ENCODE measurements at regions not wholly inside any gene's neighbourhood (a gene's known extent, or its start where the extent isn't known, plus 50 kb on each side); places are given as distances from the start of the nearest gene placed in this dataset.

DNA sequence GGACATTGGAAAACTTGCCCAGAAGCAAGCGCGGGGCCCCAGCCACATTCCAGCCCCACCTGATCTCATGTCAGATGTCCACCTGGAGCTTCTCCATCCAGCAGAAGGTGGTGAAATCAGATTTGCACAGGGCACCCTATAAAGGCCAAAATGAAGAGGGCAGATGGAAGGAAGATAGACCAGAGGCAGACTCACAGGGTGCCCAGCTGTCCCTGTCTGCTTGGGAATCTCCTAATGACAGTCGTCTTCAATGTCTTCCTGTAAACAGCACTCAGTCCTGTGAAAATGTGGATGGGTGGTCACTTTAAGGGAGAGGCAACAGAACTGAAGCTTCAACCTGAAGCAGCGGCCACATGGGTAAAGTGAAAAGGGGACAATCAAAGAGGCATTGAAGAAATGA, 607.5 kb downstream of the IRX1 start:
- no peaks in the 10 kb centered on the region for H3K9me3 Mint-ChIP-seq
- H3K27ac Mint-ChIP-seq (ENCODE audit: unreplicated experiment), result no peak overlapping the region
- H3K4me3 Mint-ChIP-seq, result no peak overlapping the region
- no peak for DNase-seq (ENCODE audit: low read depth, low spot score)
- H3K4me1 Mint-ChIP-seq, result peaks cover 41% of the 10 kb centered on the region
- no peak for TF ChIP-seq CTCF (conservative IDR thresholded peaks at IDR 0.05)
- no peaks in the 10 kb centered on the region for H3K27me3 Mint-ChIP-seq (ENCODE audit: low read depth)
- H3K36me3 Mint-ChIP-seq (ENCODE audit: low read depth), result no peaks in the 10 kb centered on the region

- H3K4me1 Mint-ChIP-seq, result peaks cover 33% of the 10 kb centered on the region
- H3K4me3 Mint-ChIP-seq, result no peak overlapping the region
- no peak for DNase-seq (ENCODE audit: low read depth, low spot score)
- H3K27ac Mint-ChIP-seq (ENCODE audit: unreplicated experiment), result no peak overlapping the region
- no peaks in the 10 kb centered on the region for H3K36me3 Mint-ChIP-seq (ENCODE audit: low read depth)
- H3K27me3 Mint-ChIP-seq (ENCODE audit: low read depth), result no peaks in the 10 kb centered on the region
- TF ChIP-seq CTCF (conservative IDR thresholded peaks at IDR 0.05), result no peak
- H3K9me3 Mint-ChIP-seq, result peaks cover 3% of the 10 kb centered on the region
Measured at GRCh38 chr5:4204276-4205141, 608.9 kb downstream of the IRX1 start.

DNA sequence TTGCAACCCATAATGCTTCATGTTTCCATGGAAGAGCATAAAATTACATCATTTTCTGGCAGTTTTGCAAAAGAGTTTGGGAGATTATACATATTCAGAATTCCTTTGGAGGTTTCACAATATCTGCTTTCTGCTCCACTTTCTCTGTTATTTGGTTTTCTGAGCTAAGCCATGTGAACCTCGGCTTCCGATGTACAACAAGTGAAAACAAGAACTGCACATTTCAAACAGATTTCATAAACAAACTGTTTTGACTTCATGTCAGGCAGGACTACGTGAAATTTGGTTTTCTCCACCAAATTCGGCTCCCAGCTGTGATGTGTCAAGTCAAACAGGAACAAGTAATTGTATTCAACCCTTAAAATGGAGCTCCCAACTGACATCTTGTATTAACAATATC, 609.8 kb downstream of the IRX1 start:
- peaks cover 9% of the 10 kb centered on the region for H3K9me3 Mint-ChIP-seq
- H3K27me3 Mint-ChIP-seq (ENCODE audit: low read depth), result no peaks in the 10 kb centered on the region
- no peak overlapping the region for H3K4me3 Mint-ChIP-seq
- no peaks in the 10 kb centered on the region for H3K36me3 Mint-ChIP-seq (ENCODE audit: low read depth)
- TF ChIP-seq CTCF (conservative IDR thresholded peaks at IDR 0.05), result no peak
- DNase-seq (ENCODE audit: low read depth, low spot score), result no peak
- H3K4me1 Mint-ChIP-seq, result peaks cover 33% of the 10 kb centered on the region
- H3K27ac Mint-ChIP-seq (ENCODE audit: unreplicated experiment), result no peak overlapping the region

DNA sequence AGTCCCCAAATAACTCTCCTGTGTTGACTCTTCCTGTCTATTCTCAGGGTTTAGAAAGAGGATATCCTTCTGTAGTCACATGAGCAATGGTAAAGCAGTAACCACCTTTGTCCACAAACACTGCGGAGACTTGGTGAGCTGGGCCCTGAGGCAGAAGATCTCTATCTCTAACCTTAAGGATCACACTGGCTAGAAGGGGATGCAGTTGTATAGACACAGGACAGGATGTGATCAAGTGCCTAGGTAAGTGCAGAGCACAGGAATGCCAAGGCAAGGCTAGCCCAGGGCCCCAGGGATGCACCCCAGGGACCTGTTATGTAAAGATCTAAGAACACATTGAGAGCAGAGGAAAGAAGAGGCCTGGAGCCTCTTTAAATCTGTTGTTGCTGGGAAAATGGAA, 610.5 kb downstream of the IRX1 start:
- H3K4me1 Mint-ChIP-seq, result peaks cover 33% of the 10 kb centered on the region
- no peaks in the 10 kb centered on the region for H3K36me3 Mint-ChIP-seq (ENCODE audit: low read depth)
- H3K4me3 Mint-ChIP-seq, result no peak overlapping the region
- no peak for TF ChIP-seq CTCF (conservative IDR thresholded peaks at IDR 0.05)
- DNase-seq (ENCODE audit: low read depth, low spot score), result no peak
- H3K9me3 Mint-ChIP-seq, result peaks cover 9% of the 10 kb centered on the region
- H3K27ac Mint-ChIP-seq (ENCODE audit: unreplicated experiment), result no peak overlapping the region
- H3K27me3 Mint-ChIP-seq (ENCODE audit: low read depth), result no peaks in the 10 kb centered on the region

- H3K4me1 Mint-ChIP-seq, result peaks cover 34% of the 10 kb centered on the region
Measured at GRCh38 chr5:4207486-4207885, 611.9 kb downstream of the IRX1 start.

More at GRCh38 chr5:4207486-4207885, 611.9 kb downstream of the IRX1 start:
- no peak for TF ChIP-seq CTCF (conservative IDR thresholded peaks at IDR 0.05)
- DNase-seq (ENCODE audit: low read depth, low spot score), result no peak
- Mint-ChIP-seq H3K36me3 (ENCODE audit: low read depth) (no peaks in the 10 kb centered on the region), H3K27me3 (ENCODE audit: low read depth) (no peaks in the 10 kb centered on the region), H3K9me3 (peaks cover 9% of the 10 kb centered on the region), H3K4me3 (no peak overlapping the region), H3K27ac (ENCODE audit: unreplicated experiment) (peak overlapping the region; percentile 96)

All from neural crest cell (in vitro differentiated cells).